SJCRH30 (cell line): ENCODE measurements at regions not wholly inside any gene's neighbourhood (a gene's known extent, or its start where the extent isn't known, plus 50 kb on each side); places are given as distances from the start of the nearest gene placed in this dataset.

Source experiments
- DNase-seq, 2 experiments: peaks; one replicate each; pipeline ENCODE4 v3.0.0-alpha.2; 2015 to 2020
- H3K27ac ChIP-seq: fragments of 250-450 bp; sonication (Bioruptor Pico); 2 replicates; pipeline ENCODE4 v1.5.1; 2020; ENCODE audit warnings: mild to moderate bottlenecking, moderate library complexity
- H3K27me3 ChIP-seq: fragments of 250-450 bp; sonication (Bioruptor Pico); 2 replicates; pipeline ENCODE4 v1.5.1; 2020; ENCODE audit warnings: mild to moderate bottlenecking, moderate library complexity
- H3K36me3 ChIP-seq: fragments of 250-450 bp; sonication (Bioruptor Pico); 2 replicates; pipeline ENCODE4 v1.5.1; 2020; ENCODE audit warnings: mild to moderate bottlenecking, moderate library complexity
- H3K4me1 ChIP-seq: fragments of 250-450 bp; sonication (Bioruptor Pico); 2 replicates; pipeline ENCODE4 v1.5.1; 2020; ENCODE audit warnings: mild to moderate bottlenecking, moderate library complexity
- H3K4me3 ChIP-seq: fragments of 250-450 bp; sonication (Bioruptor Pico); 2 replicates; pipeline ENCODE4 v1.5.1; 2020; ENCODE audit warnings: mild to moderate bottlenecking, moderate library complexity
- H3K9me3 ChIP-seq: fragments of 250-450 bp; sonication (Bioruptor Pico); replicated peaks from 2 replicates; pipeline ENCODE4 v1.5.1; 2020; ENCODE audit warnings: mild to moderate bottlenecking, moderate library complexity

- no peak for DNase-seq
- Histone ChIP-seq H3K4me3 (no peak overlapping the region), H3K9me3 (no peaks in the 10 kb centered on the region), H3K27me3 (no peaks in the 10 kb centered on the region), H3K36me3 (no peaks in the 10 kb centered on the region), H3K27ac (no peak overlapping the region), H3K4me1 (no peaks in the 10 kb centered on the region)
These were observed 1625.6 kb upstream of the ACO1 start for GRCh38 chr9:30758726-30759446.

GRCh38 chr9:30765318-30765717 is 1619.1 kb upstream of the ACO1 start:
- Histone ChIP-seq H3K4me1 (no peaks in the 10 kb centered on the region), H3K27me3 (no peaks in the 10 kb centered on the region), H3K27ac (no peak overlapping the region), H3K4me3 (no peak overlapping the region), H3K36me3 (no peaks in the 10 kb centered on the region), H3K9me3 (no peaks in the 10 kb centered on the region)
- DNase-seq: no peak

GRCh38 chr9:30771163-30771708 is 1613.2 kb upstream of the ACO1 start:
- Histone ChIP-seq H3K4me1 (no peaks in the 10 kb centered on the region), H3K9me3 (no peaks in the 10 kb centered on the region), H3K36me3 (no peaks in the 10 kb centered on the region), H3K27me3 (no peaks in the 10 kb centered on the region), H3K27ac (no peak overlapping the region), H3K4me3 (no peak overlapping the region)
- no peak for DNase-seq

GRCh38 chr9:30771760-30772159 is 1612.7 kb upstream of the ACO1 start:
- Histone ChIP-seq H3K4me1 (no peaks in the 10 kb centered on the region), H3K27me3 (no peaks in the 10 kb centered on the region), H3K4me3 (no peak overlapping the region), H3K9me3 (no peaks in the 10 kb centered on the region), H3K36me3 (no peaks in the 10 kb centered on the region), H3K27ac (no peak overlapping the region)
- DNase-seq: no peak

GRCh38 chr9:30773427-30773826 is 1611.0 kb upstream of the ACO1 start:
- Histone ChIP-seq H3K36me3 (no peaks in the 10 kb centered on the region), H3K4me1 (no peaks in the 10 kb centered on the region)
- DNase-seq: no peak

GRCh38 chr9:30774326-30774725 is 1610.1 kb upstream of the ACO1 start:
- Histone ChIP-seq H3K27ac (no peak overlapping the region), H3K4me1 (no peaks in the 10 kb centered on the region), H3K36me3 (no peaks in the 10 kb centered on the region), H3K4me3 (no peak overlapping the region), H3K27me3 (no peaks in the 10 kb centered on the region), H3K9me3 (no peaks in the 10 kb centered on the region)
- DNase-seq: peak in 1 of 2 experiments; percentile 11

More at GRCh38 chr9:30773427-30773826, 1611.0 kb upstream of the ACO1 start:
- no peak overlapping the region for H3K4me3 ChIP-seq
- no peaks in the 10 kb centered on the region for H3K9me3 ChIP-seq
- H3K27ac ChIP-seq: no peak overlapping the region
- H3K27me3 ChIP-seq: no peaks in the 10 kb centered on the region

- no peaks in the 10 kb centered on the region for H3K27me3 ChIP-seq
- H3K36me3 ChIP-seq: no peaks in the 10 kb centered on the region
- no peaks in the 10 kb centered on the region for H3K9me3 ChIP-seq
- no peak overlapping the region for H3K27ac ChIP-seq
- DNase-seq: no peak
- H3K4me3 ChIP-seq: no peak overlapping the region
- H3K4me1 ChIP-seq: no peaks in the 10 kb centered on the region
These were observed 1609.2 kb upstream of the ACO1 start for GRCh38 chr9:30775236-30775635.

GRCh38 chr9:30796764-30797163 is 1587.7 kb upstream of the ACO1 start:
- Histone ChIP-seq H3K4me3 (no peak overlapping the region), H3K4me1 (no peaks in the 10 kb centered on the region), H3K9me3 (no peaks in the 10 kb centered on the region), H3K36me3 (no peaks in the 10 kb centered on the region), H3K27me3 (no peaks in the 10 kb centered on the region), H3K27ac (no peak overlapping the region)
- DNase-seq: no peak

- H3K27ac ChIP-seq: no peak overlapping the region
- no peaks in the 10 kb centered on the region for H3K9me3 ChIP-seq
- DNase-seq: no peak
- no peaks in the 10 kb centered on the region for H3K36me3 ChIP-seq
- no peaks in the 10 kb centered on the region for H3K27me3 ChIP-seq
- no peaks in the 10 kb centered on the region for H3K4me1 ChIP-seq
- H3K4me3 ChIP-seq: no peak overlapping the region
These were observed 1584.8 kb upstream of the ACO1 start for GRCh38 chr9:30799527-30800101.

GRCh38 chr9:30800421-30800820 is 1584.0 kb upstream of the ACO1 start:
- no peak overlapping the region for H3K27ac ChIP-seq
- H3K4me1 ChIP-seq: no peaks in the 10 kb centered on the region
- H3K4me3 ChIP-seq: no peak overlapping the region
- no peaks in the 10 kb centered on the region for H3K36me3 ChIP-seq
- no peak for DNase-seq
- no peaks in the 10 kb centered on the region for H3K27me3 ChIP-seq
- no peaks in the 10 kb centered on the region for H3K9me3 ChIP-seq

- Histone ChIP-seq H3K27ac (no peak overlapping the region), H3K4me3 (no peak overlapping the region), H3K9me3 (no peaks in the 10 kb centered on the region), H3K27me3 (no peaks in the 10 kb centered on the region), H3K36me3 (no peaks in the 10 kb centered on the region), H3K4me1 (no peaks in the 10 kb centered on the region)
- DNase-seq: no peak
These were observed 1571.6 kb upstream of the ACO1 start for GRCh38 chr9:30812821-30813220.

GRCh38 chr9:30815585-30815984 is 1568.9 kb upstream of the ACO1 start:
- no peak for DNase-seq
- no peaks in the 10 kb centered on the region for H3K27me3 ChIP-seq
- H3K4me3 ChIP-seq: no peak overlapping the region
- H3K4me1 ChIP-seq: no peaks in the 10 kb centered on the region
- H3K9me3 ChIP-seq: no peaks in the 10 kb centered on the region
- H3K27ac ChIP-seq: no peak overlapping the region
- H3K36me3 ChIP-seq: no peaks in the 10 kb centered on the region

- no peak for DNase-seq
- H3K36me3 ChIP-seq: no peaks in the 10 kb centered on the region
- no peak overlapping the region for H3K4me3 ChIP-seq
- H3K27me3 ChIP-seq: no peaks in the 10 kb centered on the region
- no peaks in the 10 kb centered on the region for H3K4me1 ChIP-seq
- no peak overlapping the region for H3K27ac ChIP-seq
- no peaks in the 10 kb centered on the region for H3K9me3 ChIP-seq
These were observed 1539.3 kb upstream of the ACO1 start for GRCh38 chr9:30845136-30845535.

- Histone ChIP-seq H3K27me3 (no peaks in the 10 kb centered on the region), H3K27ac (no peak overlapping the region), H3K9me3 (no peaks in the 10 kb centered on the region), H3K4me1 (no peaks in the 10 kb centered on the region), H3K36me3 (no peaks in the 10 kb centered on the region), H3K4me3 (no peak overlapping the region)
- DNase-seq: no peak
These were observed 1537.8 kb upstream of the ACO1 start for GRCh38 chr9:30846651-30847050.

- Histone ChIP-seq H3K36me3 (no peaks in the 10 kb centered on the region), H3K4me3 (no peak overlapping the region), H3K9me3 (no peaks in the 10 kb centered on the region), H3K27ac (no peak overlapping the region), H3K27me3 (no peaks in the 10 kb centered on the region), H3K4me1 (no peaks in the 10 kb centered on the region)
- no peak for DNase-seq
These were observed 1532.8 kb upstream of the ACO1 start for GRCh38 chr9:30851600-30851999.

GRCh38 chr9:30900706-30901105 is 1483.7 kb upstream of the ACO1 start:
- Histone ChIP-seq H3K27ac (no peak overlapping the region), H3K4me1 (no peaks in the 10 kb centered on the region), H3K9me3 (no peaks in the 10 kb centered on the region), H3K4me3 (no peak overlapping the region), H3K27me3 (no peaks in the 10 kb centered on the region), H3K36me3 (no peaks in the 10 kb centered on the region)
- DNase-seq: no peak
